Liver (tissue), 8 donors: ENCODE measurements at regions not wholly inside any gene's neighbourhood (a gene's known extent, or its start where the extent isn't known, plus 50 kb on each side); places are given as distances from the start of the nearest gene placed in this dataset.

Experiments used
- DNase-seq: peaks from one replicate; pipeline ENCODE4 v3.0.0-alpha.2; 2017; ENCODE audit warnings: low spot score
- H3K27ac ChIP-seq, 2 donors: one replicate each; pipeline ENCODE4 v1.7.0; 2013; ENCODE audit warnings: inconsistent platforms in 2 of 2, low read length in 2 of 2, control low read depth in 1 of 2, low read depth in 1 of 2, mild to moderate bottlenecking in 1 of 2
- H3K27me3 ChIP-seq, 4 donors: one replicate each; pipeline versions ENCODE4 v1.6.1 to v1.7.0; 2013; ENCODE audit warnings: low read length in 3 of 4, inconsistent platforms in 1 of 4, mild to moderate bottlenecking in 1 of 4, moderate library complexity in 1 of 4; ENCODE audit not compliant: control insufficient read depth in 4 of 4, insufficient read depth in 4 of 4
- H3K36me3 ChIP-seq, 4 donors: one replicate each; pipeline versions ENCODE4 v1.6.1 to v1.7.0; 2013; ENCODE audit warnings: low read length in 3 of 4, mild to moderate bottlenecking in 3 of 4, low read depth in 1 of 4, moderate library complexity in 1 of 4; ENCODE audit not compliant: control insufficient read depth in 4 of 4, insufficient read depth in 3 of 4
- H3K4me1 ChIP-seq, 4 donors: one replicate each; pipeline versions ENCODE4 v1.6.1 to v1.7.0; 2013; ENCODE audit warnings: low read length in 3 of 4, mild to moderate bottlenecking in 3 of 4, moderate library complexity in 1 of 4; ENCODE audit not compliant: control insufficient read depth in 4 of 4, insufficient read depth in 4 of 4
- H3K4me3 ChIP-seq, 3 donors: one replicate each; pipeline versions ENCODE4 v1.6.1 to v1.7.0; 2013; ENCODE audit warnings: low read length in 3 of 3, control low read depth in 1 of 3, low read depth in 1 of 3, mild to moderate bottlenecking in 1 of 3
- H3K9ac ChIP-seq, 2 donors: one replicate each; pipeline ENCODE4 v1.7.0; 2013; ENCODE audit warnings: low read length in 2 of 2, mild to moderate bottlenecking in 2 of 2, moderate library complexity in 2 of 2, control low read depth in 1 of 2, low read depth in 1 of 2
- H3K9me3 ChIP-seq, 4 donors: one replicate each; pipeline versions ENCODE4 v1.6.1 to v1.7.0; 2013; ENCODE audit warnings: low read length in 3 of 4; ENCODE audit not compliant: control insufficient read depth in 4 of 4
- ATF3 ChIP-seq: IDR thresholded peaks from 2 replicates; pipeline ENCODE4 v1.6.1; 2016; ENCODE audit warnings: antibody characterized with exemption
- EGR1 ChIP-seq, 2 donors: IDR thresholded peaks; 2 replicates each; pipeline ENCODE4 v1.6.1; 2016 to 2018; ENCODE audit warnings: antibody characterized with exemption in 2 of 2, low read depth in 2 of 2
- FOXA1 ChIP-seq: IDR thresholded peaks from 2 replicates; pipeline ENCODE4 v1.6.1; 2016; ENCODE audit warnings: antibody characterized with exemption
- FOXA2 ChIP-seq: IDR thresholded peaks from 2 replicates; pipeline ENCODE4 v1.6.1; 2016; ENCODE audit warnings: antibody characterized with exemption
- GABPA ChIP-seq, 2 donors: IDR thresholded peaks in 1 of 2; conservative IDR thresholded peaks in 1 of 2; 2 replicates each; pipeline ENCODE4 v1.6.1; 2016; ENCODE audit warnings: antibody characterized with exemption in 2 of 2, mild to moderate bottlenecking in 1 of 2, moderate library complexity in 1 of 2
- HNF4A ChIP-seq, 2 donors: conservative IDR thresholded peaks; 2 replicates each; pipeline ENCODE4 v1.6.1; 2016; ENCODE audit warnings: antibody characterized with exemption in 2 of 2, mild to moderate bottlenecking in 2 of 2
- HNF4G ChIP-seq: IDR thresholded peaks from 2 replicates; pipeline ENCODE4 v1.6.1; 2016; ENCODE audit warnings: antibody characterized with exemption
- JUND ChIP-seq, 2 donors: IDR thresholded peaks; 2 replicates each; pipeline ENCODE4 v1.6.1; 2016; ENCODE audit warnings: antibody characterized with exemption in 2 of 2
- MAX ChIP-seq: IDR thresholded peaks from 2 replicates; pipeline ENCODE4 v1.6.1; 2016; ENCODE audit warnings: antibody characterized with exemption
- NR2F2 ChIP-seq: IDR thresholded peaks from 2 replicates; pipeline ENCODE4 v1.6.1; 2016; ENCODE audit warnings: antibody characterized with exemption
- RAD21 ChIP-seq, 2 donors: IDR thresholded peaks; 2 replicates each; pipeline ENCODE4 v1.6.1; 2016; ENCODE audit warnings: antibody characterized with exemption in 2 of 2, mild to moderate bottlenecking in 2 of 2
- RXRA ChIP-seq, 2 donors: IDR thresholded peaks; 2 replicates each; pipeline ENCODE4 v1.6.1; 2017 to 2018; ENCODE audit warnings: antibody characterized with exemption in 2 of 2, mild to moderate bottlenecking in 1 of 2
- SP1 ChIP-seq: IDR thresholded peaks from 2 replicates; pipeline ENCODE4 v1.6.1; 2018; ENCODE audit warnings: antibody characterized with exemption, mild to moderate bottlenecking
- TAF1 ChIP-seq: conservative IDR thresholded peaks from 2 replicates; pipeline ENCODE4 v1.6.1; 2016; ENCODE audit warnings: antibody characterized with exemption, mild to moderate bottlenecking
- YY1 ChIP-seq: IDR thresholded peaks from 2 replicates; pipeline ENCODE4 v1.6.1; 2016; ENCODE audit warnings: antibody characterized with exemption, mild to moderate bottlenecking
- WGBS: extraction: QIAGEN DNeasy Blood & Tissue Kit; methylation state at CpG from one replicate; pipeline ENCODE4 v1.1.7; 2013; 5-methylcytosine and 5-hydroxymethylcytosine counted together
- TF ChIP-seq, protein P1 (sequence below): fragments of 150-350 bp; IDR thresholded peaks from 2 replicates; pipeline ENCODE4 v1.5.1; 2017; ENCODE audit warnings: improper control_type of control experiment, low read depth, low read length; ENCODE audit not compliant: missing input control
- TF ChIP-seq, protein P2 (sequence below): IDR thresholded peaks from 2 replicates; pipeline ENCODE4 v1.6.1; 2016; ENCODE audit warnings: antibody characterized with exemption, mild to moderate bottlenecking
- TF ChIP-seq, protein P3 (sequence below): IDR thresholded peaks from 2 replicates; pipeline ENCODE4 v1.6.1; 2016; ENCODE audit warnings: antibody characterized with exemption
- donor health status: healthy.
- donor health status: healthy.
- donor health status: healthy.
- donor health status: healthy.
- donor health status: healthy.

- DNase-seq, result no peak
Measured at GRCh38 chr15:95556225-95556624, 774.3 kb upstream of the NR2F2 start.

GRCh38 chr15:95556866-95557225, 773.7 kb upstream of the NR2F2 start:
- H3K4me1 ChIP-seq, result no peaks in the 10 kb centered on the region
- no peak overlapping the region for H3K4me3 ChIP-seq
- no peaks in the 10 kb centered on the region for H3K36me3 ChIP-seq
- no peaks in the 10 kb centered on the region for H3K27me3 ChIP-seq
- no peak for DNase-seq
- no peak overlapping the region for H3K27ac ChIP-seq
- 71% methylated on average over 6 of the region's 6 CpGs for WGBS
- no peaks in the 10 kb centered on the region for H3K9me3 ChIP-seq
- H3K9ac ChIP-seq, result no peak overlapping the region
- TF ChIP-seq MAX (no peak), TAF1 (no peak), RXRA (IDR thresholded peaks at IDR 0.05) (no peak), JUND (IDR thresholded peaks at IDR 0.05) (no peak), HNF4A (conservative IDR thresholded peaks at IDR 0.05) (no peak), FOXA1 (no peak), EGR1 (IDR thresholded peaks at IDR 0.05; ENCODE audit: low read depth in 2 of 2) (no peak), NR2F2 (no peak), ATF3 (no peak), HNF4G (no peak), YY1 (no peak), RAD21 (IDR thresholded peaks at IDR 0.05) (no peak), FOXA2 (no peak), GABPA (IDR thresholded peaks at IDR 0.05 in 1 of 2, conservative IDR thresholded peaks at IDR 0.05 in 1 of 2) (no peak), SP1 (no peak)
- TF ChIP-seq, protein P1, sequence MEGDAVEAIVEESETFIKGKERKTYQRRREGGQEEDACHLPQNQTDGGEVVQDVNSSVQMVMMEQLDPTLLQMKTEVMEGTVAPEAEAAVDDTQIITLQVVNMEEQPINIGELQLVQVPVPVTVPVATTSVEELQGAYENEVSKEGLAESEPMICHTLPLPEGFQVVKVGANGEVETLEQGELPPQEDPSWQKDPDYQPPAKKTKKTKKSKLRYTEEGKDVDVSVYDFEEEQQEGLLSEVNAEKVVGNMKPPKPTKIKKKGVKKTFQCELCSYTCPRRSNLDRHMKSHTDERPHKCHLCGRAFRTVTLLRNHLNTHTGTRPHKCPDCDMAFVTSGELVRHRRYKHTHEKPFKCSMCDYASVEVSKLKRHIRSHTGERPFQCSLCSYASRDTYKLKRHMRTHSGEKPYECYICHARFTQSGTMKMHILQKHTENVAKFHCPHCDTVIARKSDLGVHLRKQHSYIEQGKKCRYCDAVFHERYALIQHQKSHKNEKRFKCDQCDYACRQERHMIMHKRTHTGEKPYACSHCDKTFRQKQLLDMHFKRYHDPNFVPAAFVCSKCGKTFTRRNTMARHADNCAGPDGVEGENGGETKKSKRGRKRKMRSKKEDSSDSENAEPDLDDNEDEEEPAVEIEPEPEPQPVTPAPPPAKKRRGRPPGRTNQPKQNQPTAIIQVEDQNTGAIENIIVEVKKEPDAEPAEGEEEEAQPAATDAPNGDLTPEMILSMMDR, result no peak
- TF ChIP-seq, protein P2, sequence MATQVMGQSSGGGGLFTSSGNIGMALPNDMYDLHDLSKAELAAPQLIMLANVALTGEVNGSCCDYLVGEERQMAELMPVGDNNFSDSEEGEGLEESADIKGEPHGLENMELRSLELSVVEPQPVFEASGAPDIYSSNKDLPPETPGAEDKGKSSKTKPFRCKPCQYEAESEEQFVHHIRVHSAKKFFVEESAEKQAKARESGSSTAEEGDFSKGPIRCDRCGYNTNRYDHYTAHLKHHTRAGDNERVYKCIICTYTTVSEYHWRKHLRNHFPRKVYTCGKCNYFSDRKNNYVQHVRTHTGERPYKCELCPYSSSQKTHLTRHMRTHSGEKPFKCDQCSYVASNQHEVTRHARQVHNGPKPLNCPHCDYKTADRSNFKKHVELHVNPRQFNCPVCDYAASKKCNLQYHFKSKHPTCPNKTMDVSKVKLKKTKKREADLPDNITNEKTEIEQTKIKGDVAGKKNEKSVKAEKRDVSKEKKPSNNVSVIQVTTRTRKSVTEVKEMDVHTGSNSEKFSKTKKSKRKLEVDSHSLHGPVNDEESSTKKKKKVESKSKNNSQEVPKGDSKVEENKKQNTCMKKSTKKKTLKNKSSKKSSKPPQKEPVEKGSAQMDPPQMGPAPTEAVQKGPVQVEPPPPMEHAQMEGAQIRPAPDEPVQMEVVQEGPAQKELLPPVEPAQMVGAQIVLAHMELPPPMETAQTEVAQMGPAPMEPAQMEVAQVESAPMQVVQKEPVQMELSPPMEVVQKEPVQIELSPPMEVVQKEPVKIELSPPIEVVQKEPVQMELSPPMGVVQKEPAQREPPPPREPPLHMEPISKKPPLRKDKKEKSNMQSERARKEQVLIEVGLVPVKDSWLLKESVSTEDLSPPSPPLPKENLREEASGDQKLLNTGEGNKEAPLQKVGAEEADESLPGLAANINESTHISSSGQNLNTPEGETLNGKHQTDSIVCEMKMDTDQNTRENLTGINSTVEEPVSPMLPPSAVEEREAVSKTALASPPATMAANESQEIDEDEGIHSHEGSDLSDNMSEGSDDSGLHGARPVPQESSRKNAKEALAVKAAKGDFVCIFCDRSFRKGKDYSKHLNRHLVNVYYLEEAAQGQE, result no peak

More at GRCh38 chr15:95556225-95556624, 774.3 kb upstream of the NR2F2 start:
- Histone ChIP-seq H3K4me1 (no peaks in the 10 kb centered on the region), H3K4me3 (no peak overlapping the region), H3K27me3 (no peaks in the 10 kb centered on the region), H3K36me3 (no peaks in the 10 kb centered on the region), H3K9ac (no peak overlapping the region), H3K9me3 (no peaks in the 10 kb centered on the region), H3K27ac (no peak overlapping the region)
- 87% methylated on average over 2 of the region's 2 CpGs for WGBS
- TF ChIP-seq RAD21 (IDR thresholded peaks at IDR 0.05) (no peak), SP1 (no peak), RXRA (IDR thresholded peaks at IDR 0.05) (no peak), FOXA1 (no peak), MAX (no peak), GABPA (IDR thresholded peaks at IDR 0.05 in 1 of 2, conservative IDR thresholded peaks at IDR 0.05 in 1 of 2) (no peak), HNF4A (conservative IDR thresholded peaks at IDR 0.05) (no peak), JUND (IDR thresholded peaks at IDR 0.05) (no peak), YY1 (no peak), HNF4G (no peak)
- TF ChIP-seq, protein P1, result no peak
- TF ChIP-seq, protein P3, sequence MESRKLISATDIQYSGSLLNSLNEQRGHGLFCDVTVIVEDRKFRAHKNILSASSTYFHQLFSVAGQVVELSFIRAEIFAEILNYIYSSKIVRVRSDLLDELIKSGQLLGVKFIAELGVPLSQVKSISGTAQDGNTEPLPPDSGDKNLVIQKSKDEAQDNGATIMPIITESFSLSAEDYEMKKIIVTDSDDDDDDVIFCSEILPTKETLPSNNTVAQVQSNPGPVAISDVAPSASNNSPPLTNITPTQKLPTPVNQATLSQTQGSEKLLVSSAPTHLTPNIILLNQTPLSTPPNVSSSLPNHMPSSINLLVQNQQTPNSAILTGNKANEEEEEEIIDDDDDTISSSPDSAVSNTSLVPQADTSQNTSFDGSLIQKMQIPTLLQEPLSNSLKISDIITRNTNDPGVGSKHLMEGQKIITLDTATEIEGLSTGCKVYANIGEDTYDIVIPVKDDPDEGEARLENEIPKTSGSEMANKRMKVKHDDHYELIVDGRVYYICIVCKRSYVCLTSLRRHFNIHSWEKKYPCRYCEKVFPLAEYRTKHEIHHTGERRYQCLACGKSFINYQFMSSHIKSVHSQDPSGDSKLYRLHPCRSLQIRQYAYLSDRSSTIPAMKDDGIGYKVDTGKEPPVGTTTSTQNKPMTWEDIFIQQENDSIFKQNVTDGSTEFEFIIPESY, result no peak
